Brain microvascular endothelial cell (primary cell): ENCODE measurements at regions not wholly inside any gene's neighbourhood (a gene's known extent, or its start where the extent isn't known, plus 50 kb on each side); places are given as distances from the start of the nearest gene placed in this dataset.
"Not testable (repeated sequence)": the region's sequence is repeated elsewhere in the genome, so short reads cannot be mapped to it uniquely, and the experiment has no call there.

Experiments
- DNase-seq: peaks from one replicate; pipeline ENCODE4 v3.0.0-alpha.2; 2020
- H3K27ac ChIP-seq: fragments of 250-450 bp; sonication (Bioruptor Pico); 2 replicates; pipeline ENCODE4 v1.5.1; 2020; ENCODE audit warnings: mild to moderate bottlenecking, moderate library complexity
- H3K27me3 ChIP-seq: fragments of 250-450 bp; sonication (Bioruptor Pico); replicated peaks from 2 replicates; pipeline ENCODE4 v1.5.1; 2020; ENCODE audit warnings: mild to moderate bottlenecking
- H3K36me3 ChIP-seq: fragments of 250-450 bp; sonication (Bioruptor Pico); replicated peaks from 2 replicates; pipeline ENCODE4 v1.5.1; 2020; ENCODE audit warnings: mild to moderate bottlenecking
- H3K4me3 ChIP-seq: 2 replicates; pipeline ENCODE4 v1.5.1; 2011; ENCODE audit warnings: low read depth, mild to moderate bottlenecking, control low read depth, low read length, moderate library complexity
- in situ Hi-C: cut with HindIII; loops from 2 replicates; pipeline ENCODE4 v1.10.0; 2017; ENCODE audit warnings: low sequenced_read_pairs, low pct_ligation_motif_present
- TF ChIP-seq, protein P1 (sequence below): IDR thresholded peaks from 2 replicates; pipeline ENCODE4 v1.5.1; 2011; ENCODE audit warnings: low read depth, mild to moderate bottlenecking, moderate library complexity, low read length, control low read depth, inconsistent platforms; ENCODE audit errors: missing control alignments

- in situ Hi-C loops: no loop called here
- DNase-seq: no peak
- TF ChIP-seq, protein P1, sequence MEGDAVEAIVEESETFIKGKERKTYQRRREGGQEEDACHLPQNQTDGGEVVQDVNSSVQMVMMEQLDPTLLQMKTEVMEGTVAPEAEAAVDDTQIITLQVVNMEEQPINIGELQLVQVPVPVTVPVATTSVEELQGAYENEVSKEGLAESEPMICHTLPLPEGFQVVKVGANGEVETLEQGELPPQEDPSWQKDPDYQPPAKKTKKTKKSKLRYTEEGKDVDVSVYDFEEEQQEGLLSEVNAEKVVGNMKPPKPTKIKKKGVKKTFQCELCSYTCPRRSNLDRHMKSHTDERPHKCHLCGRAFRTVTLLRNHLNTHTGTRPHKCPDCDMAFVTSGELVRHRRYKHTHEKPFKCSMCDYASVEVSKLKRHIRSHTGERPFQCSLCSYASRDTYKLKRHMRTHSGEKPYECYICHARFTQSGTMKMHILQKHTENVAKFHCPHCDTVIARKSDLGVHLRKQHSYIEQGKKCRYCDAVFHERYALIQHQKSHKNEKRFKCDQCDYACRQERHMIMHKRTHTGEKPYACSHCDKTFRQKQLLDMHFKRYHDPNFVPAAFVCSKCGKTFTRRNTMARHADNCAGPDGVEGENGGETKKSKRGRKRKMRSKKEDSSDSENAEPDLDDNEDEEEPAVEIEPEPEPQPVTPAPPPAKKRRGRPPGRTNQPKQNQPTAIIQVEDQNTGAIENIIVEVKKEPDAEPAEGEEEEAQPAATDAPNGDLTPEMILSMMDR: no peak
Observed at GRCh38 chr14:56995010-56995409, 184.7 kb upstream of the OTX2 start.

DNA sequence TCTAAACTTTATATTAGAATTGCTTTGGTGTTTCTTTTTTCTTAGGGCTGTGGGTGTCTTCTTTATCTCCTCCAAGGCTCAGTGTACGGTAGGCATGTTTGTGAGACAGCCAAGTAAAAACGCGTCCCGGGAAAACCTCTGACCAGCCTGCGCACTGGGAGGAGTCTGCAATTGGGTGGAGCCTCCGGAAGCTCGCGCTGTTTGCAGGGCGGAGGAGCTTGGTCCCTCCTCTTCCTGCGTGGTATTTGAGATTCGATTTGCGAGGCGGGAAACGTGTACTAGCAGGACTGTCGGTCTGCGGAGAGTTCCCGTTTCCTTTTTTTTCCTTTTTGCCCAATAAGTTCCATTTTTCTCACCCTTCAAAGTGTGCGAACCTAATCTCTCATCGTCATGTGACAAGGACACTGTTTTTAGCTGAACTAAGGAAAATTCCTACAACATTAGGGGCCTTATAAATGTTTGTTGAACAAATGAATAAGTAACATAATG, 182.1 kb upstream of the OTX2 start:
- no peaks in the 10 kb centered on the region for H3K27me3 ChIP-seq
- H3K4me3 ChIP-seq: no peak overlapping the region
- H3K27ac ChIP-seq: no peak overlapping the region
- TF ChIP-seq, protein P1: no peak
- in situ Hi-C loops: no loop called here
- no peaks in the 10 kb centered on the region for H3K36me3 ChIP-seq
- DNase-seq: no peak

More at GRCh38 chr14:56995010-56995409, 184.7 kb upstream of the OTX2 start:
- H3K27me3 ChIP-seq: no peaks in the 10 kb centered on the region
- H3K4me3 ChIP-seq: no peak overlapping the region
- H3K36me3 ChIP-seq: no peaks in the 10 kb centered on the region
- no peak overlapping the region for H3K27ac ChIP-seq

- H3K27me3 ChIP-seq, H3K27ac ChIP-seq, in situ Hi-C loops, DNase-seq, H3K36me3 ChIP-seq, H3K4me3 ChIP-seq: not testable (repeated sequence)
Observed at GRCh38 chr14:56990991-56991627, 180.8 kb upstream of the OTX2 start.

- no peak for DNase-seq
- H3K4me3 ChIP-seq: no peak overlapping the region
- TF ChIP-seq, protein P1: no peak
- no peaks in the 10 kb centered on the region for H3K36me3 ChIP-seq
- no peaks in the 10 kb centered on the region for H3K27me3 ChIP-seq
- H3K27ac ChIP-seq: no peak overlapping the region
- in situ Hi-C loops: no loop called here
Observed at GRCh38 chr14:56989359-56989758, 179.1 kb upstream of the OTX2 start.

- TF ChIP-seq, protein P1: no peak
- H3K4me3 ChIP-seq: no peak overlapping the region
- no peaks in the 10 kb centered on the region for H3K36me3 ChIP-seq
- in situ Hi-C loops: no loop called here
- no peak overlapping the region for H3K27ac ChIP-seq
- DNase-seq: no peak
- no peaks in the 10 kb centered on the region for H3K27me3 ChIP-seq
Observed at GRCh38 chr14:56979936-56980335, 169.7 kb upstream of the OTX2 start.

GRCh38 chr14:56976211-56976610, 165.9 kb upstream of the OTX2 start:
- TF ChIP-seq, protein P1: no peak
- in situ Hi-C loops: no loop called here
- Histone ChIP-seq H3K27me3 (no peaks in the 10 kb centered on the region), H3K36me3 (no peaks in the 10 kb centered on the region), H3K4me3 (no peak overlapping the region), H3K27ac (no peak overlapping the region)
- no peak for DNase-seq
